Lower leg skin (tissue), 3 donors: ENCODE measurements at regions not wholly inside any gene's neighbourhood (a gene's known extent, or its start where the extent isn't known, plus 50 kb on each side); places are given as distances from the start of the nearest gene placed in this dataset.

Experiments used
- CTCF ChIP-seq, 3 donors: fragments of 450-650 bp; IDR thresholded peaks; one replicate each; pipeline ENCODE4 v1.5.1; 2016; ENCODE audit warnings: antibody characterized with exemption in 3 of 3, mild to moderate bottlenecking in 3 of 3, moderate library complexity in 2 of 3
- POLR2A ChIP-seq, 2 donors: fragments of 450-650 bp; IDR thresholded peaks; one replicate each; pipeline ENCODE4 v1.6.1; 2016 to 2017; ENCODE audit warnings: antibody characterized with exemption in 2 of 2, mild to moderate bottlenecking in 1 of 2, moderate library complexity in 1 of 2

- no peak for TF ChIP-seq CTCF (IDR thresholded peaks at IDR 0.05)
- TF ChIP-seq POLR2A (IDR thresholded peaks at IDR 0.05): no peak
These were observed 1045.9 kb downstream of the VRK1 start for GRCh38 chr14:97843066-97843465.
